ENCODE measurements at regions not wholly inside any gene's neighbourhood (a gene's known extent, or its start where the extent isn't known, plus 50 kb on each side); places are given as distances from the start of the nearest gene placed in this dataset.

GRCh38 chr11:112735470-112735869, 225.8 kb upstream of the NCAM1 start:
- no peaks in the 10 kb centered on the region for H3K4me1 ChIP-seq
- H3K36me3 ChIP-seq (ENCODE audit: low read depth, missing control alignments): no peaks in the 10 kb centered on the region
- no peaks in the 10 kb centered on the region for H3K27me3 ChIP-seq
- H3K27ac ChIP-seq: no peak overlapping the region
- TF ChIP-seq CTCF (IDR thresholded peaks at IDR 0.05) (no peak), POLR2A (IDR thresholded peaks at IDR 0.05) (no peak)
- no peak overlapping the region for H3K4me3 ChIP-seq
- DNase-seq: no peak
- WGBS, 2 donors: 91 to 92% methylated on average over 2 of the region's 2 CpGs
- no peaks in the 10 kb centered on the region for H3K9me3 ChIP-seq
- intact Hi-C loops (cut with DNase I; ENCODE audit: low total_unique reads): no loop called here

GRCh38 chr11:112744041-112744440, 217.2 kb upstream of the NCAM1 start:
- H3K36me3 ChIP-seq (ENCODE audit: low read depth, missing control alignments): no peaks in the 10 kb centered on the region
- no peak overlapping the region for H3K4me3 ChIP-seq
- no peak for DNase-seq
- H3K9me3 ChIP-seq: no peaks in the 10 kb centered on the region
- H3K27ac ChIP-seq: no peak overlapping the region
- TF ChIP-seq CTCF (IDR thresholded peaks at IDR 0.05): no peak
- no peak for TF ChIP-seq POLR2A (IDR thresholded peaks at IDR 0.05)
- 76 to 83% methylated on average over 2 of the region's 2 CpGs for whole genome bisulfite sequencing, 2 donors
- H3K27me3 ChIP-seq: no peaks in the 10 kb centered on the region
- no peaks in the 10 kb centered on the region for H3K4me1 ChIP-seq
- intact Hi-C loops (cut with DNase I; ENCODE audit: low total_unique reads): no loop called here

- no peak overlapping the region for H3K27ac ChIP-seq
- H3K9me3 ChIP-seq: no peaks in the 10 kb centered on the region
- intact Hi-C loops (cut with DNase I; ENCODE audit: low total_unique reads): no loop called here
- no peak for DNase-seq
- WGBS, 2 donors: 52 to 77% methylated on average over 6 of the region's 6 CpGs
- no peak overlapping the region for H3K4me3 ChIP-seq
- H3K36me3 ChIP-seq (ENCODE audit: low read depth, missing control alignments): no peaks in the 10 kb centered on the region
- no peaks in the 10 kb centered on the region for H3K27me3 ChIP-seq
- TF ChIP-seq CTCF (IDR thresholded peaks at IDR 0.05) (no peak), POLR2A (IDR thresholded peaks at IDR 0.05) (no peak)
- H3K4me1 ChIP-seq: no peaks in the 10 kb centered on the region
Observed at GRCh38 chr11:112745973-112746372, 215.2 kb upstream of the NCAM1 start.

- H3K27me3 ChIP-seq: no peaks in the 10 kb centered on the region
- intact Hi-C loops (cut with DNase I; ENCODE audit: low total_unique reads): no loop called here
- no peaks in the 10 kb centered on the region for H3K36me3 ChIP-seq (ENCODE audit: low read depth, missing control alignments)
- H3K27ac ChIP-seq: no peak overlapping the region
- 64 to 65% methylated on average over 5 of the region's 5 CpGs for WGBS, 2 donors
- TF ChIP-seq CTCF (IDR thresholded peaks at IDR 0.05): no peak
- no peak for TF ChIP-seq POLR2A (IDR thresholded peaks at IDR 0.05)
- H3K4me3 ChIP-seq: no peak overlapping the region
- H3K9me3 ChIP-seq: no peaks in the 10 kb centered on the region
- H3K4me1 ChIP-seq: no peaks in the 10 kb centered on the region
- DNase-seq: no peak
Observed at GRCh38 chr11:112748252-112748651, 213.0 kb upstream of the NCAM1 start.

DNA sequence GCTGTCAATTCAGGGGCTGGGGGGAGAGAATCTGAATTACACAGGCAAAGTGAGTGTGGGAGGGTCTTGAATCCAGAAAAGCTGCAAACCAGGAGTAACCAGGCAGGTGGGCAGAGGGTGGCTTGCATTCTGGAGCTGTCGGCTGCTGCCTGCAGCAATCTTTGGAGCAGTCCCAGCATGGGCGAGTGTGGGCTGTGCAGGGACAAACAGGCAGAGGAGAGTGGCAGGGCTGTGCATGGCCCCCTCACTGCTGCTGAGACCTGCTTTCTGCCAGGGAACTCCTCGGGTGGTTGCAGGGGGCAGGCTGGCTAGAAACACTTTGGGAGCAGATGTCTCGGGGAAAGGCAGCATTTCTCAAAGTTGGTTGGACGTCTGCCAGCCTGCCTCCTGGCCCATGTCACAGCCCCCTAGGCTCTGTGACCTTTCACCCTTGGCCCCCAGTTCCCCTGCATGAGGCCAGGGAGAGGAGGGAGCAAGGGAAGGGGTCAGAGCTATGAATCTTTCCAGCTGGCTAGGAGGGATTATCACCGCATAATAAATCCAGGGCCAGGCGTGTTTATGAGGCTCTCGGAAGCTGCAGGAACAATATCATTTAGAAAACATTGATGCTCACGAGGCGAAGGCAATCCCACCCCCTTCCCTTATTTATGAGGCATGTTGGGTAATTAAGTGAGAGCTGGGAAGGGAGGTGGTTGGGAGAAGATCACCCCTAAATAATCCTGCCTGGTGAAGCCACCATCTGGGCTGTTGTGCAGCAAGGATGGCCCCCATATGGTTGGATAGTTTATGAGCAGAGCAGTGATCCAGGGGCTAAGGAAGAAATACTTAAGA, 212.3 kb upstream of the NCAM1 start:
- H3K36me3 ChIP-seq (ENCODE audit: low read depth, missing control alignments): no peaks in the 10 kb centered on the region
- H3K4me1 ChIP-seq: no peaks in the 10 kb centered on the region
- TF ChIP-seq CTCF (IDR thresholded peaks at IDR 0.05): no peak
- no peak for TF ChIP-seq POLR2A (IDR thresholded peaks at IDR 0.05)
- DNase-seq: no peak
- intact Hi-C loops (cut with DNase I; ENCODE audit: low total_unique reads): no loop called here
- H3K27ac ChIP-seq: no peak overlapping the region
- WGBS, 2 donors: 58 to 62% methylated on average over 6 to 10 of the region's 10 CpGs
- H3K27me3 ChIP-seq: no peaks in the 10 kb centered on the region
- no peaks in the 10 kb centered on the region for H3K9me3 ChIP-seq
- H3K4me3 ChIP-seq: no peak overlapping the region

All from testis (tissue), 2 donors.